A673 (cell line): ENCODE measurements at regions not wholly inside any gene's neighbourhood (a gene's known extent, or its start where the extent isn't known, plus 50 kb on each side); places are given as distances from the start of the nearest gene placed in this dataset.

Experiments
- CTCF ChIP-seq: fragments of 300-800, 200-600 bp; sonication (generic); conservative IDR thresholded peaks from 2 replicates; pipeline ENCODE4 v1.5.1; 2017; ENCODE audit warnings: low read depth, mild to moderate bottlenecking, antibody characterized with exemption, low read length, moderate library complexity, mixed read lengths
- EZH2 ChIP-seq: fragments of 200-600 bp; sonication (generic); IDR thresholded peaks from 2 replicates; pipeline ENCODE4 v1.6.1; 2017; ENCODE audit warnings: borderline replicate concordance, low read depth, mild to moderate bottlenecking, mixed read lengths, antibody characterized with exemption, low read length; ENCODE audit not compliant: poor library complexity, severe bottlenecking

- TF ChIP-seq CTCF = no peak
- TF ChIP-seq EZH2 = no peak
Observed at GRCh38 chr12:22916241-22916640, 291.3 kb downstream of the ETNK1 start.
